Liver (tissue), 8 donors: ENCODE measurements at regions not wholly inside any gene's neighbourhood (a gene's known extent, or its start where the extent isn't known, plus 50 kb on each side); places are given as distances from the start of the nearest gene placed in this dataset.
A peak's percentile ranks its signal among the peaks of the same experiment; 100 is the strongest.

Source experiments
- DNase-seq: peaks from one replicate; pipeline ENCODE4 v3.0.0-alpha.2; 2017; ENCODE audit warnings: low spot score
- H3K27ac ChIP-seq, 2 donors: one replicate each; pipeline ENCODE4 v1.7.0; 2013; ENCODE audit warnings: inconsistent platforms in 2 of 2, low read length in 2 of 2, control low read depth in 1 of 2, low read depth in 1 of 2, mild to moderate bottlenecking in 1 of 2
- H3K27me3 ChIP-seq, 4 donors: one replicate each; pipeline versions ENCODE4 v1.6.1 to v1.7.0; 2013; ENCODE audit warnings: low read length in 3 of 4, inconsistent platforms in 1 of 4, mild to moderate bottlenecking in 1 of 4, moderate library complexity in 1 of 4; ENCODE audit not compliant: control insufficient read depth in 4 of 4, insufficient read depth in 4 of 4
- H3K36me3 ChIP-seq, 4 donors: one replicate each; pipeline versions ENCODE4 v1.6.1 to v1.7.0; 2013; ENCODE audit warnings: low read length in 3 of 4, mild to moderate bottlenecking in 3 of 4, low read depth in 1 of 4, moderate library complexity in 1 of 4; ENCODE audit not compliant: control insufficient read depth in 4 of 4, insufficient read depth in 3 of 4
- H3K4me1 ChIP-seq, 4 donors: one replicate each; pipeline versions ENCODE4 v1.6.1 to v1.7.0; 2013; ENCODE audit warnings: low read length in 3 of 4, mild to moderate bottlenecking in 3 of 4, moderate library complexity in 1 of 4; ENCODE audit not compliant: control insufficient read depth in 4 of 4, insufficient read depth in 4 of 4
- H3K4me3 ChIP-seq, 3 donors: one replicate each; pipeline versions ENCODE4 v1.6.1 to v1.7.0; 2013; ENCODE audit warnings: low read length in 3 of 3, control low read depth in 1 of 3, low read depth in 1 of 3, mild to moderate bottlenecking in 1 of 3
- H3K9ac ChIP-seq, 2 donors: one replicate each; pipeline ENCODE4 v1.7.0; 2013; ENCODE audit warnings: low read length in 2 of 2, mild to moderate bottlenecking in 2 of 2, moderate library complexity in 2 of 2, control low read depth in 1 of 2, low read depth in 1 of 2
- H3K9me3 ChIP-seq, 4 donors: one replicate each; pipeline versions ENCODE4 v1.6.1 to v1.7.0; 2013; ENCODE audit warnings: low read length in 3 of 4; ENCODE audit not compliant: control insufficient read depth in 4 of 4
- CTCF ChIP-seq: fragments of 150-350 bp; IDR thresholded peaks from 2 replicates; pipeline ENCODE4 v1.5.1; 2017; ENCODE audit warnings: improper control_type of control experiment, low read depth, low read length; ENCODE audit not compliant: missing input control
- GABPA ChIP-seq, 2 donors: IDR thresholded peaks in 1 of 2; conservative IDR thresholded peaks in 1 of 2; 2 replicates each; pipeline ENCODE4 v1.6.1; 2016; ENCODE audit warnings: antibody characterized with exemption in 2 of 2, mild to moderate bottlenecking in 1 of 2, moderate library complexity in 1 of 2
- HNF4A ChIP-seq, 2 donors: conservative IDR thresholded peaks; 2 replicates each; pipeline ENCODE4 v1.6.1; 2016; ENCODE audit warnings: antibody characterized with exemption in 2 of 2, mild to moderate bottlenecking in 2 of 2
- HNF4G ChIP-seq: IDR thresholded peaks from 2 replicates; pipeline ENCODE4 v1.6.1; 2016; ENCODE audit warnings: antibody characterized with exemption
- JUND ChIP-seq, 2 donors: IDR thresholded peaks; 2 replicates each; pipeline ENCODE4 v1.6.1; 2016; ENCODE audit warnings: antibody characterized with exemption in 2 of 2
- MAX ChIP-seq: IDR thresholded peaks from 2 replicates; pipeline ENCODE4 v1.6.1; 2016; ENCODE audit warnings: antibody characterized with exemption
- NR2F2 ChIP-seq: IDR thresholded peaks from 2 replicates; pipeline ENCODE4 v1.6.1; 2016; ENCODE audit warnings: antibody characterized with exemption
- RAD21 ChIP-seq, 2 donors: IDR thresholded peaks; 2 replicates each; pipeline ENCODE4 v1.6.1; 2016; ENCODE audit warnings: antibody characterized with exemption in 2 of 2, mild to moderate bottlenecking in 2 of 2
- REST ChIP-seq: IDR thresholded peaks from 2 replicates; pipeline ENCODE4 v1.6.1; 2016; ENCODE audit warnings: antibody characterized with exemption, mild to moderate bottlenecking
- RXRA ChIP-seq, 2 donors: IDR thresholded peaks; 2 replicates each; pipeline ENCODE4 v1.6.1; 2017 to 2018; ENCODE audit warnings: antibody characterized with exemption in 2 of 2, mild to moderate bottlenecking in 1 of 2
- SP1 ChIP-seq: IDR thresholded peaks from 2 replicates; pipeline ENCODE4 v1.6.1; 2018; ENCODE audit warnings: antibody characterized with exemption, mild to moderate bottlenecking
- TAF1 ChIP-seq: conservative IDR thresholded peaks from 2 replicates; pipeline ENCODE4 v1.6.1; 2016; ENCODE audit warnings: antibody characterized with exemption, mild to moderate bottlenecking
- ZBTB33 ChIP-seq: IDR thresholded peaks from 2 replicates; pipeline ENCODE4 v1.6.1; 2016; ENCODE audit warnings: antibody characterized with exemption
- WGBS: extraction: QIAGEN DNeasy Blood & Tissue Kit; methylation state at CpG from one replicate; pipeline ENCODE4 v1.1.7; 2013; 5-methylcytosine and 5-hydroxymethylcytosine counted together
- donor health status: healthy.
- donor health status: healthy.
- donor health status: healthy.
- donor health status: healthy.
- donor health status: healthy.

- Histone ChIP-seq H3K36me3 (no peaks in the 10 kb centered on the region), H3K4me3 (no peak overlapping the region), H3K9me3 (no peaks in the 10 kb centered on the region), H3K9ac (no peak overlapping the region), H3K4me1 (peaks cover 0 to 4% (median 0%) of the 10 kb centered on the region in 4 donors), H3K27me3 (no peaks in the 10 kb centered on the region), H3K27ac (no peak overlapping the region)
- WGBS: 64% methylated on average over 5 of the region's 5 CpGs
- no peak for TF ChIP-seq MAX
- TF ChIP-seq JUND (IDR thresholded peaks at IDR 0.05): no peak
- TF ChIP-seq ZBTB33: no peak
- TF ChIP-seq RAD21 (IDR thresholded peaks at IDR 0.05): peak; percentile 22 to 33
- TF ChIP-seq REST: no peak
- TF ChIP-seq CTCF: peak; percentile 24
- no peak for TF ChIP-seq SP1
- TF ChIP-seq HNF4A (conservative IDR thresholded peaks at IDR 0.05): peak in 1 of 2 donors; percentile 25
- DNase-seq: no peak
Observed at GRCh38 chr7:142587578-142588191, 161.6 kb upstream of the PRSS1 start.

- TF ChIP-seq TAF1: no peak
- no peak for TF ChIP-seq CTCF
- no peak for TF ChIP-seq RAD21 (IDR thresholded peaks at IDR 0.05)
- TF ChIP-seq MAX: no peak
- no peak for TF ChIP-seq HNF4G
- no peak for TF ChIP-seq REST
- no peak for TF ChIP-seq RXRA (IDR thresholded peaks at IDR 0.05)
- no peak for TF ChIP-seq NR2F2
- no peak for TF ChIP-seq GABPA (IDR thresholded peaks at IDR 0.05 in 1 of 2, conservative IDR thresholded peaks at IDR 0.05 in 1 of 2)
- no peak for TF ChIP-seq ZBTB33
- Histone ChIP-seq H3K4me3 (no peak overlapping the region), H3K9ac (no peak overlapping the region), H3K36me3 (no peaks in the 10 kb centered on the region), H3K27ac (no peak overlapping the region), H3K27me3 (no peaks in the 10 kb centered on the region), H3K9me3 (no peaks in the 10 kb centered on the region), H3K4me1 (peaks cover 0 to 4% (median 0%) of the 10 kb centered on the region in 4 donors)
- WGBS: 89% methylated on average over 3 of the region's 3 CpGs
- no peak for DNase-seq
Observed at GRCh38 chr7:142586611-142587010, 162.7 kb upstream of the PRSS1 start.
